NOMO-1 treated with dmso at 0.1 percent for 144 hours (cell line): ENCODE measurements at regions not wholly inside any gene's neighbourhood (a gene's known extent, or its start where the extent isn't known, plus 50 kb on each side); places are given as distances from the start of the nearest gene placed in this dataset.

Experiments
- DNase-seq: peaks from one replicate; lab custom pipeline; 2025; ENCODE audit not compliant: unreplicated experiment; lab: John Stamatoyannopoulos, UW

DNA sequence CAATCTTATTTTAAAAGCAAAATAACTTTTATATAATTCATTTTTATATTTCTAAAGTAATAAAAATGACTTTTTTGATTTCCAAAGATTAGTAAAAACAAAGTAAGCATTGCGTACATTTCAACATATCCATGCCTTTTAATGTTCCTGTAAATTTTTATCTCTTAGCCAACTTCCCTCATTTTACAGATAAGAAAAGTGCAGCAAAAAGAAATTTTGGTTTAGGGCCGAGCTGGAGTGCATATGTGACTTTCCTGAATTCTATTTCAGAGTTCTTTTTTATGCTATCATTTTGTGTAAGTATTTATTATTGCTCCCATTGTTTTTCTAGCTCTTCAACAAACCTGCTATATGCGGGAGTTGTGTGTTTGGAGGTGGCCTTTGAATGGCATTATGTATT, 195.3 kb downstream of the NHLRC3 start:
- DNase-seq, result no peak

DNA sequence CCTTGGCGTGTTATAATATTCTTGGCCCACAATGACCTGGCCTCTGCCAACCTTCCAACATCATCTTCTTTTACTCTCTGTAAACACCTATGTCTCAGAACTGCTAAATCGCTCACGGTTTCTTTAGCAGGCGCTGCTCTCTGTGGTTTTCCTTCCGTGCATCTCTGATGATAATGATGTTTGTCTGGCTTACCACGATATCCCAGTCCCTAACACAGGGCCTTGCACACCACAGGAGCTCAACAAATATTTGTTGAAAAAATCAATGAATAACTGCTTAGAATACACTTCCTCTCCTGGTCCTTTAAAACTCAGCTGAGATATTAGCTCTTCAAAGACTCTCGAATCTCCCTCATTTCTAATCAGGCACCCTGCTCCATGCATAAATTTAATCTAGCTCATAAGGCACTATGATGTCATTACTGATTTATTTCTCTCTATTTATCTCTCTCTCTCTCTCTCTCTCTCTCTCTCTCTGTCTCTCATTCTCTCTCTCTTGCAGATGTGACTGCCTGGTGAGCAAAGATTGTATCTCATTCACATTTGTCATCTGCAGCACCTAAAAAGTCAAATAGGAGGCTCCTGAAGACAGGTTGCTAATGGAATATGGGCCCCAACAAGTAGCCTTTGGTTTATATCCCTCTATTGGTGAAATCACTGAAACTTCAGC, 206.4 kb downstream of the NHLRC3 start:
- no peak for DNase-seq

DNA sequence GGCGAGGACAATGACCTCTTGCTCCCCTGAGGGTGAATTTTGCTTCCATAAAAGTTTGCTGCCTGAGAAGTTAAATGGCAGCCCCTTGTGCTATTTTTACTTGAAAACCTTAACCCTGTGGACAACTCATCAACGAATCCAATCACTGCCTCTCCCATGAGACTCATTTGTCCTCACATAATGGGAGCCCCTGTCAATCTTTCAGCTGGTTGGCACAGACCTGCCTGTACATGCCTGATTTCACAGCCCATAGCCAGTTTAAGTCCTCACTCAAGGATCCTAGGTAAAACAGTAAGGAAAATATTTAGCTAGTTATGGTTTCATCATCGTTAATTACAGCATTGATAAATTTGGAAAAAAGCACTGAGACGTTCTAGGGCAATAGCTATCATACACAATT, 207.4 kb downstream of the NHLRC3 start:
- DNase-seq, result no peak

DNA sequence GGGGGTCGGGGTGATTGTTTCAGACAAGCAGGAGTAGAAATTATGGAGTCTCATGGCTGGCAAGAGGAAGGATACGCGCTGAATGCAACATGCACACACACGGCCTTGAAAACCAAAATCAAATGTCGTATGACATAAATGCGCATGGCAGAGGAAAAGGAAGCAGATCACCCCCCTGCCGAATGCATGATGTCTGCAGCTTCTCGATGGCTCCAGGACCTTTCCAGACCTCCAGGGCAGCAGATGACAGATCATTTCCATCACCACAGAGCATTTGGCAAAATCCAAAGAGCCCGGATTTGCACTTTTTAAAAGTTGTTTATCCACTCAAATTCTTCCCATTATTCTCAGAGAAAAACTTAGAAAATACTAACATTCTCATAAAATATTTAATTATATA, 211.7 kb downstream of the NHLRC3 start:
- DNase-seq, result no peak

DNA sequence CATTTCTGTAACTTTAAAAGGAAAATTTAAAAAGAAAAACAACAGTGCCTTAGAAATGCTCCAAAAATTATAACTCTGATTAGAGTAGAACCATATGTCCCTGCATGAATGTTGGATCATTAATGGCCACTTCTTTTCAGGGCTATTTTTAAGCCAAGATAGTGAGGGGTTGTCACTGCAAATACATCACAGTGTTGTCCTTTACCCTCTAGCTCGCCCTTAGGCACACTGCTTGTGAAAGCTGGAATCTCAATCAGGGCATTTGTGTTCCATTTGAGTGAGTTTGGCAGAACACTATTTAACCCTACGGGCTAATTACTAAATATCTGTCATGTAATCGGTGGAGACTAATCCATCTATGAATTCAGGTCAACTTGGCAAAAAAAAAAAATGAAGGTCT, 212.2 kb downstream of the NHLRC3 start:
- DNase-seq, result no peak

DNA sequence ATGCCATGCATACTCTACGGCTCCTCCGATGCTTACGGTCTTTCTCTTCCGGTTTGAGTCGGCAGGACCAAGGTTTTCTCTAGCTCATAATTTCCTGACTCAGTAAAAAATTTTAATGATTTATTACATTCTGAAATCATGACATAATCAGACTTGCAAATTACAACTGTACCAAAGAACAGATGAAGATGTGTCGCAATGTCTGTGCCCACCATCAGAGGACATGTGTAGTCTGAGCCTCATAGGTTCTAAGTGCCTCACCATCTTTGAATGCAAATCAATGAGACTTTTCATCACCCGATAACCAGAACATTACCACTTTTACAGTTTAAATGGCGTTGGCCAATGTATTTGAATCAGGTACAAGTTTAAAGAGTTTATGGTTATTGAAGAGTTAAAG, 213.1 kb downstream of the NHLRC3 start:
- no peak for DNase-seq

DNA sequence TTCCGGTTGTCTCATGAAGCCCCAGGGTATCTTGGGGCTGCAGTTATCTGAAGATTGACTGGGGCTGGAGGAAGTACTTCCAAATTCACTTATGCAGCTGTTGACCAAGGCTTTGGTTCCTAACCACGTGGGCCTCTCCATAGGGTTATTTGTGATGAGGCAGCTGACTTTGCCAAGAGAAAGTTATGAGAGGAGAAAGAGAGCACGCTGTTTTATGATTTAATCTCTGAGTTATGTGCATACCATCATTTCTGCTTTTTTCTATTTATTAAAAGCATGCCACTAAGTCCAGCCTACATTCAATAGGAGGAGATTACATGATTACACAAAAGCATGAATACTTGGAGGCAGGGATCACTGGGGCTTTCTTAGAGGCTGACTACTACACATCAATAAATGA, 215.5 kb downstream of the NHLRC3 start:
- no peak for DNase-seq

DNA sequence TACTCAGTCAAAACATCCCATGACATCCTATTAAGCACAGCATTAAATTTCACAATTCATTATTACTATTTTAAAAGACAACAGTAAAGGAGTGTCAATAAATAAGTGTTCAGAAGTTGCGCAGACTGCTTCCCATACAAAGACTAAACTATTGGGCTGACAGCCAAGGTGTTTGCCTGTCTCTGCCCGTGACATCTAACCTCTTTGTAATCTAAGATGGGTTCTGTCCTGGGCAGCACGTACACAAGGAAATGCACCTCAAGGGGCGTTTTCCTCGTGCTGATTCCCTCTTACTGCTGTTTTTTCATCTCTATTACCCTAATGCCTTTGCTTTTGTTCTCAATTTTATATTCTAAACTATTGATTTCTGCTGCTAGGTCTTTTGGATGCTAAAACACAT, 216.3 kb downstream of the NHLRC3 start:
- no peak for DNase-seq

DNA sequence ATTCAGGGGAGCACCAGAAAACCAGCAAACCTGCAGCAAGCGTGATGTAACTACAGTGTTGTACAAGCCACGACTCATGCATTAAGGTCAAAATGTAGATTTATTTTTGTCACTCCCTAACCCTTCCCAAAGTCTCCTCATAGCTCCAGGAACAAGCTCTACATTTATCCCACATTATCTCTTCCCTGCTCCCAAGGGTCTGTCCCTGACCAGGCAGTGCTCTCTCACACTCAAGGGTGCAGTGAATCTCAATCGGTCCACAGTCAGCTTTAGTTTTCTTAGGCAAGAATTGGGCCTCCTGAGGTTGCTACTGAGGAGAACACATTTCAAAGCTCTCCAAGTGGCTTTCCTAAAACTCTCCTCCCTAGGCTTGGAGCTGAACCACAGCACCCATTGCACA, 219.4 kb downstream of the NHLRC3 start:
- no peak for DNase-seq

DNA sequence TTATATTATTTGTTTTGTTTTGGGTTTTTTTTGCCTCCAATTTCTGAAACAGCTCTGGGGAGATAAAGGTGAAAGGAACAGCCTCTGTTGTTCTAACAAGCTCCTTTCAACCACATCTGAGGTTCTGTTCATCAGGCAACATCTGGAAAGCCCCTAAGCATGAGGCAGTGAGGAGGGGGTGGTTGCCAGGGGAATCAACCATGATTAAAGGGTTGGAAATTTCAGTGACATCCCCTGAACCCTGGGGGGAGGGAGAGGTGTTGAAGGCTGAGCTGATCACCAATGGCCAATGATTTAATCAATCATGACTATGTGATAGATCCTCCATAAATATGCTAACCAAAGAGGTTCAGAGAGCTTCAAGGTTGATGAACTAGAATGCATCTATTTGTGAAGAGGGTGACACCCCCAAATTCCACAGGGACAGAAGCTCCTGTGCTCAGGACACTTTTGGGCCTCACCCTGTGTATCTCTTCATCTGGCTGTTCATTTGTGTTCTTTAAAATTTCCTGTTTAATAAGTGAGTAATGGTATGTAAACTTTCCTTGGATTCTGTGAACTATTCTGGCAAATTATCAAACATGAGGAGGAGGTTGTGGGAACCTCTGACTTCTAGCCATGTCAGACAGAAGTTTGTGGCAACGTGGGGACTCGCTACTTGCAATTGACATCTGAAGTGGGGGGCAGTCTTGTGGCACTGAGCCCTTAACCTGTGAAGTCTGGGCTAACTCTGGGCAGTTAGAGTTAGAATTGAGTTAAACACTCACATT, 221.3 kb downstream of the NHLRC3 start:
- DNase-seq, result no peak

DNA sequence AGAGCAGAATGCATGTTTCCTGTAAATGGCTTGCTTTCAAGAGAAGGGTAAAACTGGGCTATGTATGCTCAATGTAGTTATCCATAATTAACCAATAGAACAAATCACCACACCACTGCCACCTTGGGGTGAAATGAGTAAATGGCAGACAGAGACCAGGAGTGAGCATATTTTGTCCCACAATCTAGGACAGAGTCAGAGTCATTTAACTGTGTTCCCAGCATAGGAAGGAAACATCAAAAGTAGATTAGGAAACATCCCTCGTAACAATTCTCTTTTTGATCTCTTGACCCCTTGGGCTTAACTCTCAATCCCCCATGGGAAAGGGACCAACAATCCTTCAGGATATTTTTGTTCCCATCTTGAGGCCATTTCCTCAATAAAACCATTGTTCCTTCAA, 224.8 kb downstream of the NHLRC3 start:
- no peak for DNase-seq

DNA sequence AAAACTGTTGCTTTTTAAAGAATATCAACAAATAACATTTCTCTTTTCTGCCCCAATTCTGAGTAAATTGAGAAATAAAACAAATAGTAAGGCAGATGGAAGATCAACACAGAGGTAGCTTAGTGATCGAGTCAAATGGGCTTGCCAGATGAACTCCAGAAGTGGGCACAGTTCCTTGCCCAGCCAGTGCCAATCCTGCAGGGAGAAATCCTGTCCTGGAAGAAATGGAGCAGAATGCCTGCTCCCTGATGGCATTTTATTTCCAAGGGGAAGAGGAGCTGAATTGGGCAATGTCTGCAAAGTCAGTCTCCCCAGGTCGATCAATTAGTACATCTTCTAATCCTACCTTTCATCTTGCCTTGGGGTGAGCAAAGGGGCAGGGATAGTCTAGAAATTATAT, 225.3 kb downstream of the NHLRC3 start:
- DNase-seq, result no peak

DNA sequence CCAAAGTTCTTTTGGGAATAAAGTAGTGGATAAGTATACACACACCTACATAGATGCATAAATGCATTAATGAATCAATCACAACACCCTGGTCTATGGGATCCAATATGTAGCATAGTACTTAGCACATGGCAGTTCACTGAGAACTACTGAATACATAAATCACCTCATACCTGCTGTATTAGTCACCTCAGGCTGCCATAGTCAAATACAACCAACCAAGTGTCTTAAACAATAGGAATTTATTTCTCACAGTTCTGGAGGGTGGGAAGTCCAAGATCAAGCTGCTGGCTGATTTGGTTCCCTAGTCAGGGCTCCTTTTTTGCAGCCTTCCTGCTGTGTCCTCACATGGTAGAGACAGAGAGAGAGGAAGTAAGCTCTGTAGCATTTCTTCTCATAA, 228.2 kb downstream of the NHLRC3 start:
- DNase-seq, result no peak

DNA sequence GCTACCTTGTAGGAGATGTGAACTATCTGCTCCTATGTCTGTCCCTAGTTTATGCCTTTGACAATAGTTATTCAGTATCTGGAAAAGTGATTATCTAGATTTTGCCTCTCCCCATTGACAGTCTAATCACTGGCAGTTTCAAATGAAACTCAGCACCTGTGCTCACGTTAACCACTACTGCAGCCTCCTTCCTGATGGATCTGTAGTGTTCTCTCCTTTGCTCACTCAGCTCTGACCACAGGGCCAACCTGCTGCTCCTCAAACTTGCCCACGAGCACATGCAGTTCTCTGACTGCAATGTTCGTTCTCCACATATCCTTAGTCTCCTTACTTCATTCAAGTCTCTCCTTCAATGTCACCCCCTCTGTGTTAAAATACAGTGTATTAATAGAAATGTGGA, 230.1 kb downstream of the NHLRC3 start:
- no peak for DNase-seq

DNA sequence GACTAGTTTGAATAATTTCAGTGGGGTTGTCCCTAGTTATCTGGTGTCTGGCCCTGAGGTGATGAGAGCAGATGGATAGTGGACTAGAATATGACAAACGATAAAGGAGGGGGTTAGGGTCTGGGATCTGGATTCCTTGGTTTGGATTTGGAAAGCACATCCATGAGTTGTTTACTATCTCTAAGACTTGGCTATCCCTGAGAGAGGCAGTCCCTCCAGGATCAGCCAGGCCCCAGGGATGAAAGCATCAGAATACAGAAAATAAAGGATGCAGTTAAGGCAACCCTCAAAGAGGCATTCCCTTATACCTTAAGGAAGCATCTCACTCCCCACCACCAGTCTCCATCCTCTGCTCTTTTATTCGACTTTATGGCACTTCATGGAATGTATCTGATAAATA, 230.7 kb downstream of the NHLRC3 start:
- no peak for DNase-seq

DNA sequence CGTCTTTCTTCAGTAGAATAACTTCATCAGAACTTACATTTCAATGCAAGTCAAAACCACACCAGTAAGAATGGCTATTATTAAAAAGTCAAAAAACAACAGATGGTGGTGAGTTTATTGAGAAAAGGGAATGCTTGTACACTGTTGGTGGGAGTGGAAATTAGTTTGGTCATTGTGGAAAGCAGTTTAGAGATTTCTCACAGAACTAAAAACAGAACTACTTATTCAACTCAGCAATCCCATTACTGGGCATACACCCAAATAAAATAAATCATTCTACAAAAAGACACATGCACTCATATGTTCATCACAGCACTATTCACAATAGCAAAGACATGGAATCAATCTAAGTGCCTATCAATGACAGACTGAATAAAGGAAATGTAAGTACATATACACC, 231.2 kb downstream of the NHLRC3 start:
- DNase-seq, result no peak

DNA sequence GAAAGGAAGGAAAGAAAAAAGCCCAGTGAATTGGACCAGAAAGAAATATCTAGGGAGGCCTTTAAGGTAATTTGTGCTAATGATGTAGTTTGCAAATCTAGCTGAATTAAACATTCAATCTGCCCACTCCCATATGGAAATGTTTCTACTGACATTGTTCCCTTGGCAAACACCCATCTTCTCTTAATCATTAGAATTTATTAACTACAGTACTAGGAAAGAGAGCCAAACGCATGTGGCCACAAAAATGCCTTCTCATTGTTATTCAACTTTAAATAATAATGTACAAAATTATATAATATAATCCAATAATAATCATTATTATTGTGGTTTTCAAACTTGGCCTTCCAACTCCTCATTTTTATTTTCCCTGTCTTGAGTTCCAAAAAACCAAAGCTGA, 234.7 kb downstream of the NHLRC3 start:
- DNase-seq, result no peak

DNA sequence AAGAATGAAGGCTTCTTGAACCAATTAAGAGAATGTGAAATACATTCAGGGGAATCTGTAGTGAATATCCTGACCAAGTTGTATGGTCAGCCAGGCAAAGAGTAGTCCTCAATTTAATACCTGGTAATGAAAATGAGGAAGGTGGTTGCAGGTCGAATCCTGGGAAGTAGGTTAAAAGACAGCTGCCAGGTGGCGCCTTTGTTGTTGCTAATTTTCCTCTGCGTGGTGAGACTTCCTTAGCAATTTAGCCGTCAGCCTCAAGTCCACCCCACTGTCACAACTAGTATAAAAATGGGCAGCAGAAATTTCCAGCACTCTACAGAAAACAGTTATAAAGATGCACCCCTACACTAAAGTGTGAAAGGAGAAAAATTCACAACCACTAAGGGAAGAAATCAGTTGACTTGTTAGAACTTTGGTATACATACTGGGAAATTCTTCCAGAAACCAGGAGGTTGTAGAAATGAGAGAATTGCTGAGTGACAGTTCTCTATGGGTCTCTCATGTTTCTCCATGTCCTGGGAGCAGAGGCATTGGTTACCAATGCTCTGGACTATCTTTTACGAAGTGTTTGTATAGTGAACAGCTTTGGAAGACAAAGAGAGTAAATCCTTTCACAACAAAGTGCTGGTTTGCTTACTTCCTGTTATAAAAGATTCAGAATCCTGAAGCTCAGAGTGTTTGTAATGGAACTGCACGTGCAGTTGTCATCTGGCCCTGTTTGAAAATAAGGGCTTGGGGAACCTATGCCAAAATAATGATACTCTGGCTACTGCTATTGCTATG, 235.9 kb downstream of the NHLRC3 start:
- no peak for DNase-seq

DNA sequence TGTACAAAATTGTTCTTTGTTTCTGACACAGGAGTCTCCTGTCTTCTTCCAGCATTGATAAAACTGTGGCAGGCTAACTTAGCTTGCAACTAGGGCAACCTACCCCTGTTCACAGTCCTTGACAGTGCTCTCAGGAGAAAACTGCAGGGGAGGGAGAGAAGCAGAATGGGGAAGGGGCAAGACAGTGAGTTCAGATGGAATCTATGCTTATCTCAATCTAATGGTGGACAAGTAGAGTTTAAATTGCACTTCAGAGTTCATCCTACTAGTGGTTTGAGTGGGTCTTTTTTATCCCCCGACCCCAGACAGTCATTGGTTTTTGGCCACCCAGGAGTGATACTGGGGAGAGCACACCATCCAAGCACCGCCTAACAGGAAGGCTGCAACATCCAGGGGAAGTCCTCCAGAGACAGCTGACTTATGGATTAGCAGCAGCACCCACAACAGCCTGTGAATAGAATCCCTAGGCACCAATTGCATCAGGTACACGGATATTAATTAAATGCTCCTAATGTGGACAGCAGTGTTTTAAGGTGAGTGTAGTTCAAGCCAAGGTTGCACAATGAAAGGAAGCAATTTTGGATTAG, 236.6 kb downstream of the NHLRC3 start:
- DNase-seq, result no peak

DNA sequence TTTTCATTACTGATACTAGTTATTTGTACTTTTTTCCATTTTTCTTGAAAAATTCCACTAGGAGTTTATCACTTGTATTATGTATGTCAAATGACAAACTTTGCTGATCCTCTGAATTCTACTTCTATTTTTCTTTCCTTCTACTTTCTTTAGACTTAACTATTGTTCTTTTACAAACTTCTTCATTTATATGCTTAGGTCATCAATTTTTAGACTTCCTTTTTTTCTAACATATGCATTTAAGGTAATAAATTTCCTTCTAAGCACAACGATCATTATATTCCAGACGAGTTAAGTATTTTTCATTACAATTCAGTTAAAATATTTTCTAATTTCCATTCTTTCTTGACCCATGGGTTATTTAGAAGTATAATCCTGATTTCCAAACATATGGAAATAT, 240.8 kb downstream of the NHLRC3 start:
- DNase-seq, result no peak

DNA sequence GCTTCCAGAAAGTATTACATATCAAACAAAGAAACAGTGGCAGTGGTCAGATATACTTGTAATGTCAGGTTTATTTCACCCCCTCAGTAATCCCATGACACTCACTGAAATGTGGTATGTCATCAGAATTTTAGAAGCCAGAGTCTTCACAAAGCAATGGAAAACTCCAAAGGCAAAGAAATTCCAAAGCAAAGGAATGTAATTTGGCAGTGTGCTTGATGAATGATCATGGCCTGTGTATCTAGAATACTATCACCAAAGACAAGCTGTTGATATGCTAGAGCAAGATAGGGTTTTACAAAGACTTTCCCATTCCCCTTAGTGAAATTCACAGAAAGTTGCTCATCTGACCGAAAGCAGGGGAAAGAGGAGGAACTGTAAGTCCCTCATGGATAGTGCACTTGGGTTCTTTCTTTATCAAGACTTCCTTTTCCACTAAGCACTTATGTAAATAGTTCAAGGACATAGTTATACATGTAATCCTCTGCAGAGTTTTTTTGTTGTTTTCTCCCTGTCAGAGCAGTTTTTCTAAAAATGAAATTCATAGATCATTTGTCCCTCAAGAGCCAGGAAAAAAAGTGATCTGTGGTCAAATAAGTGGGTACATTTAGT, 243.4 kb downstream of the NHLRC3 start:
- no peak for DNase-seq
